ENCODE measurements at regions not wholly inside any gene's neighbourhood (a gene's known extent, or its start where the extent isn't known, plus 50 kb on each side); places are given as distances from the start of the nearest gene placed in this dataset.

- H3K4me1 Mint-ChIP-seq: no peaks in the 10 kb centered on the region
- TF ChIP-seq REST (IDR thresholded peaks at IDR 0.05; ENCODE audit: unreplicated experiment): no peak
- TF ChIP-seq EZH2phosphoT487 (IDR thresholded peaks at IDR 0.05; ENCODE audit: unreplicated experiment): no peak
- no peak for TF ChIP-seq ZNF331 (CRISPR knock-in tag; IDR thresholded peaks at IDR 0.05; ENCODE audit: low read depth)
- TF ChIP-seq, protein P1, sequence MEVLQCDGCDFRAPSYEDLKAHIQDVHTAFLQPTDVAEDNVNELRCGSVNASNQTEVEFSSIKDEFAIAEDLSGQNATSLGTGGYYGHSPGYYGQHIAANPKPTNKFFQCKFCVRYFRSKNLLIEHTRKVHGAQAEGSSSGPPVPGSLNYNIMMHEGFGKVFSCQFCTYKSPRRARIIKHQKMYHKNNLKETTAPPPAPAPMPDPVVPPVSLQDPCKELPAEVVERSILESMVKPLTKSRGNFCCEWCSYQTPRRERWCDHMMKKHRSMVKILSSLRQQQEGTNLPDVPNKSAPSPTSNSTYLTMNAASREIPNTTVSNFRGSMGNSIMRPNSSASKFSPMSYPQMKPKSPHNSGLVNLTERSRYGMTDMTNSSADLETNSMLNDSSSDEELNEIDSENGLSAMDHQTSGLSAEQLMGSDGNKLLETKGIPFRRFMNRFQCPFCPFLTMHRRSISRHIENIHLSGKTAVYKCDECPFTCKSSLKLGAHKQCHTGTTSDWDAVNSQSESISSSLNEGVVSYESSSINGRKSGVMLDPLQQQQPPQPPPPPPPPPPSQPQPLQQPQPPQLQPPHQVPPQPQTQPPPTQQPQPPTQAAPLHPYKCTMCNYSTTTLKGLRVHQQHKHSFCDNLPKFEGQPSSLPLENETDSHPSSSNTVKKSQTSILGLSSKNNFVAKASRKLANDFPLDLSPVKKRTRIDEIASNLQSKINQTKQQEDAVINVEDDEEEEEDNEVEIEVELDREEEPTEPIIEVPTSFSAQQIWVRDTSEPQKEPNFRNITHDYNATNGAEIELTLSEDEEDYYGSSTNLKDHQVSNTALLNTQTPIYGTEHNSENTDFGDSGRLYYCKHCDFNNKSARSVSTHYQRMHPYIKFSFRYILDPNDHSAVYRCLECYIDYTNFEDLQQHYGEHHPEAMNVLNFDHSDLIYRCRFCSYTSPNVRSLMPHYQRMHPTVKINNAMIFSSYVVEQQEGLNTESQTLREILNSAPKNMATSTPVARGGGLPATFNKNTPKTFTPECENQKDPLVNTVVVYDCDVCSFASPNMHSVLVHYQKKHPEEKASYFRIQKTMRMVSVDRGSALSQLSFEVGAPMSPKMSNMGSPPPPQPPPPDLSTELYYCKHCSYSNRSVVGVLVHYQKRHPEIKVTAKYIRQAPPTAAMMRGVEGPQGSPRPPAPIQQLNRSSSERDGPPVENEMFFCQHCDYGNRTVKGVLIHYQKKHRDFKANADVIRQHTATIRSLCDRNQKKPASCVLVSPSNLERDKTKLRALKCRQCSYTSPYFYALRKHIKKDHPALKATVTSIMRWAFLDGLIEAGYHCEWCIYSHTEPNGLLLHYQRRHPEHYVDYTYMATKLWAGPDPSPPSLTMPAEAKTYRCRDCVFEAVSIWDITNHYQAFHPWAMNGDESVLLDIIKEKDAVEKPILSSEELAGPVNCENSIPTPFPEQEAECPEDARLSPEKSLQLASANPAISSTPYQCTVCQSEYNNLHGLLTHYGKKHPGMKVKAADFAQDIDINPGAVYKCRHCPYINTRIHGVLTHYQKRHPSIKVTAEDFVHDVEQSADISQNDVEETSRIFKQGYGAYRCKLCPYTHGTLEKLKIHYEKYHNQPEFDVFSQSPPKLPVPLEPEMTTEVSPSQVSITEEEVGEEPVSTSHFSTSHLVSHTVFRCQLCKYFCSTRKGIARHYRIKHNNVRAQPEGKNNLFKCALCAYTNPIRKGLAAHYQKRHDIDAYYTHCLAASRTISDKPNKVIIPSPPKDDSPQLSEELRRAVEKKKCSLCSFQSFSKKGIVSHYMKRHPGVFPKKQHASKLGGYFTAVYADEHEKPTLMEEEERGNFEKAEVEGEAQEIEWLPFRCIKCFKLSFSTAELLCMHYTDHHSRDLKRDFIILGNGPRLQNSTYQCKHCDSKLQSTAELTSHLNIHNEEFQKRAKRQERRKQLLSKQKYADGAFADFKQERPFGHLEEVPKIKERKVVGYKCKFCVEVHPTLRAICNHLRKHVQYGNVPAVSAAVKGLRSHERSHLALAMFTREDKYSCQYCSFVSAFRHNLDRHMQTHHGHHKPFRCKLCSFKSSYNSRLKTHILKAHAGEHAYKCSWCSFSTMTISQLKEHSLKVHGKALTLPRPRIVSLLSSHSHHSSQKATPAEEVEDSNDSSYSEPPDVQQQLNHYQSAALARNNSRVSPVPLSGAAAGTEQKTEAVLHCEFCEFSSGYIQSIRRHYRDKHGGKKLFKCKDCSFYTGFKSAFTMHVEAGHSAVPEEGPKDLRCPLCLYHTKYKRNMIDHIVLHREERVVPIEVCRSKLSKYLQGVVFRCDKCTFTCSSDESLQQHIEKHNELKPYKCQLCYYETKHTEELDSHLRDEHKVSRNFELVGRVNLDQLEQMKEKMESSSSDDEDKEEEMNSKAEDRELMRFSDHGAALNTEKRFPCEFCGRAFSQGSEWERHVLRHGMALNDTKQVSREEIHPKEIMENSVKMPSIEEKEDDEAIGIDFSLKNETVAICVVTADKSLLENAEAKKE (CRISPR knock-in tag; IDR thresholded peaks at IDR 0.05): no peak
- H3K4me2 ChIP-seq: no peak overlapping the region
- H3K4me3 Mint-ChIP-seq: no peak overlapping the region
- no peaks in the 10 kb centered on the region for H3K27me3 ChIP-seq (ENCODE audit: insufficient read depth)
- no peaks in the 10 kb centered on the region for H4K20me1 ChIP-seq (replicated peaks; ENCODE audit: insufficient read depth)
- H3K27ac Mint-ChIP-seq: no peak overlapping the region
- no peaks in the 10 kb centered on the region for H3K27me3 Mint-ChIP-seq (ENCODE audit: insufficient read depth, low read depth, poor library complexity)
- no peaks in the 10 kb centered on the region for H3F3A ChIP-seq (replicated peaks; ENCODE audit: low read depth)
- no peaks in the 10 kb centered on the region for H3K36me3 Mint-ChIP-seq (ENCODE audit: low read depth)
- no peaks in the 10 kb centered on the region; the same call in 2 of the 3 replicates for H3K9me3 Mint-ChIP-seq
- H2AFZ ChIP-seq: no peak overlapping the region; the same call in 1 of the 2 replicates
- peaks cover 4% of the 10 kb centered on the region for H3K9me2 ChIP-seq (ENCODE audit: insufficient read depth)
- H3K79me2 ChIP-seq (replicated peaks; ENCODE audit: insufficient read depth): no peaks in the 10 kb centered on the region
- no peak for DNase-seq (ENCODE audit: low spot score)
- no peaks in the 10 kb centered on the region for H3K36me3 ChIP-seq (ENCODE audit: insufficient read depth)
- H3K4me3 ChIP-seq: no peak overlapping the region
- no peak for ATAC-seq
- 0 out of 2 replicates have a peak, but pooled peaks cover 3% of the 10 kb centered on the region for H3K4me1 ChIP-seq (ENCODE audit: insufficient read depth)
- no peak overlapping the region for H3K27ac ChIP-seq (ENCODE audit: low read depth)
Observed at GRCh38 chr7:45446195-45446944, 127.8 kb upstream of the ADCY1 start.

Measured in GM23338 (cell line).